HCT116 (cell line): ENCODE measurements at regions not wholly inside any gene's neighbourhood (a gene's known extent, or its start where the extent isn't known, plus 50 kb on each side); places are given as distances from the start of the nearest gene placed in this dataset.

ENCODE experiments used
- EZH2 ChIP-seq: fragments of 200-600 bp; sonication (generic); IDR thresholded peaks from 2 replicates; pipeline ENCODE4 v1.6.1; 2017; ENCODE audit warnings: antibody characterized with exemption, mixed run types
- EZH2phosphoT487 ChIP-seq: fragments of 200-600 bp; IDR thresholded peaks from 2 replicates; pipeline ENCODE4 v1.6.1; 2018; ENCODE audit warnings: antibody characterized with exemption, borderline replicate concordance
- MAX ChIP-seq: IDR thresholded peaks from 2 replicates; pipeline ENCODE4 v1.6.1; 2012
- POLR2AphosphoS5 ChIP-seq: IDR thresholded peaks from 2 replicates; pipeline ENCODE4 v1.6.1; 2011; ENCODE audit warnings: mild to moderate bottlenecking, low read depth, low read length, moderate library complexity
- RAD21 ChIP-seq: IDR thresholded peaks from 2 replicates; pipeline ENCODE4 v1.6.1; 2012; ENCODE audit warnings: low read depth, mild to moderate bottlenecking
- SP1 ChIP-seq: IDR thresholded peaks from 2 replicates; pipeline ENCODE4 v1.6.1; 2012; ENCODE audit warnings: low read depth
- YY1 ChIP-seq: IDR thresholded peaks from 2 replicates; pipeline ENCODE4 v1.6.1; 2011; ENCODE audit warnings: low read length, low read depth, moderate library complexity, mild to moderate bottlenecking; ENCODE audit not compliant: insufficient replicate concordance; ENCODE audit errors: extremely low read depth
- ZNF274 ChIP-seq: fragments of 200-500 bp; sonication (Bioruptor generic); IDR thresholded peaks from 2 replicates; pipeline ENCODE4 v1.6.1; 2014; ENCODE audit warnings: mild to moderate bottlenecking, low read depth, low read length, inconsistent platforms
- TF ChIP-seq, protein P1 (sequence below), 3 experiments: fragments of 200-600 bp in 1 of 3; sonication (generic) in 1 of 3; IDR thresholded peaks in 2 of 3; conservative IDR thresholded peaks in 1 of 3; 2 replicates each; pipeline ENCODE4 v1.5.1; 2012 to 2017; ENCODE audit warnings: low read depth in 2 of 3, low read length in 2 of 3, antibody characterized with exemption in 1 of 3, borderline replicate concordance in 1 of 3, control low read depth in 1 of 3, mild to moderate bottlenecking in 1 of 3, mixed read lengths in 1 of 3, mixed run types in 1 of 3, moderate library complexity in 1 of 3; ENCODE audit not compliant: insufficient read depth in 1 of 3

- TF ChIP-seq, protein P1, sequence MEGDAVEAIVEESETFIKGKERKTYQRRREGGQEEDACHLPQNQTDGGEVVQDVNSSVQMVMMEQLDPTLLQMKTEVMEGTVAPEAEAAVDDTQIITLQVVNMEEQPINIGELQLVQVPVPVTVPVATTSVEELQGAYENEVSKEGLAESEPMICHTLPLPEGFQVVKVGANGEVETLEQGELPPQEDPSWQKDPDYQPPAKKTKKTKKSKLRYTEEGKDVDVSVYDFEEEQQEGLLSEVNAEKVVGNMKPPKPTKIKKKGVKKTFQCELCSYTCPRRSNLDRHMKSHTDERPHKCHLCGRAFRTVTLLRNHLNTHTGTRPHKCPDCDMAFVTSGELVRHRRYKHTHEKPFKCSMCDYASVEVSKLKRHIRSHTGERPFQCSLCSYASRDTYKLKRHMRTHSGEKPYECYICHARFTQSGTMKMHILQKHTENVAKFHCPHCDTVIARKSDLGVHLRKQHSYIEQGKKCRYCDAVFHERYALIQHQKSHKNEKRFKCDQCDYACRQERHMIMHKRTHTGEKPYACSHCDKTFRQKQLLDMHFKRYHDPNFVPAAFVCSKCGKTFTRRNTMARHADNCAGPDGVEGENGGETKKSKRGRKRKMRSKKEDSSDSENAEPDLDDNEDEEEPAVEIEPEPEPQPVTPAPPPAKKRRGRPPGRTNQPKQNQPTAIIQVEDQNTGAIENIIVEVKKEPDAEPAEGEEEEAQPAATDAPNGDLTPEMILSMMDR (IDR thresholded peaks at IDR 0.05 in 2 of 3, conservative IDR thresholded peaks at IDR 0.05 in 1 of 3; ENCODE audit: borderline replicate concordance in 1 of 3, insufficient read depth in 1 of 3, low read depth in 2 of 3, low read length in 2 of 3), result no peak
- TF ChIP-seq ZNF274 (no peak), EZH2 (no peak), YY1 (no peak), RAD21 (no peak), MAX (no peak), EZH2phosphoT487 (no peak), POLR2AphosphoS5 (no peak), SP1 (no peak)
These were observed 189.3 kb downstream of the KCNS3 start for GRCh38 chr2:18067588-18068384.
